ENCODE measurements at regions not wholly inside any gene's neighbourhood (a gene's known extent, or its start where the extent isn't known, plus 50 kb on each side); places are given as distances from the start of the nearest gene placed in this dataset.

- TF ChIP-seq CTCF (optimal IDR thresholded peaks at IDR 0.05 in 1 of 3, IDR thresholded peaks at IDR 0.05 in 1 of 3, conservative IDR thresholded peaks at IDR 0.05 in 1 of 3; ENCODE audit: extremely low read depth in 1 of 3, insufficient read depth in 2 of 3, low read length in 3 of 3), result no peak
- TF ChIP-seq EZH2 (IDR thresholded peaks at IDR 0.05; ENCODE audit: low read length), result no peak
These were observed 361.8 kb downstream of the ELAVL2 start for GRCh38 chr9:23464275-23464674.
